SH-SY5Y (cell line): ENCODE measurements at regions not wholly inside any gene's neighbourhood (a gene's known extent, or its start where the extent isn't known, plus 50 kb on each side); places are given as distances from the start of the nearest gene placed in this dataset.

ENCODE experiments used
- GATA2 ChIP-seq: IDR thresholded peaks from 2 replicates; pipeline ENCODE4 v1.6.1; 2011; ENCODE audit warnings: mild to moderate bottlenecking, low read depth, low read length
- GATA3 ChIP-seq: IDR thresholded peaks from 2 replicates; pipeline ENCODE4 v1.6.1; 2011; ENCODE audit warnings: low read depth, mild to moderate bottlenecking, low read length, moderate library complexity

DNA sequence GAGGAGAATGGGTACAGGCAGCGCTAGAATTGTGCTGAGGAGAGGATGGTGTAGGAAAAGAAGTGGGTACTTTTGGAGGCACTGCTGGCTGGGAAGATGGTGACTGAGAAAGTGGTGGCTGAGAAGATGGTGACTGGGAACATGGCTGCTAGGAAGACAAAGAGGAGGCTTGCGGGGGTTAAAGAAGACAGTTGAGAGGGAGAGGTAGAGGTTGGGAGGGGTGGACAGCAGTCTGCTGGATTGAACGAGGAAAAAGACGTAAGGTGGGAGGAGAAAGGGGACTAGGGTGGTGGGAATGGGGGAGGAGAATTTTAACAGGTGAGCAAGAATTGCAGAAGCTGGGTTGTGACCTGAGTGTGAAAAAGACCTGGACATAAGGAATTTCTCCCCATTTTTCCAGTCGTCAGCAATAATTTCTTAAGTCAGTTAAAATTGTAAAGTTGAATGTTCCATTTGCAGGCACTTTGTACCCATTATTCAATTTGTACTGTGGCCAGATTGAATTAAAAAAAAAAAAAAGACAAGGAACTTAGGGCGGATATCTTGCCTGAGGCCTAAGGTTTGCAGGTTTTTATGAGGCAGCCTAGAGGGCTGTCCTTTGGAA is 2450.0 kb downstream of the TP53TG3F start:
- TF ChIP-seq GATA2 (no peak), GATA3 (no peak)
